GM20000 (cell line): ENCODE measurements at regions not wholly inside any gene's neighbourhood (a gene's known extent, or its start where the extent isn't known, plus 50 kb on each side); places are given as distances from the start of the nearest gene placed in this dataset.

Source experiments
- DNase-seq: peaks from one replicate; pipeline ENCODE4 v3.0.0; 2012; ENCODE audit warnings: low spot score
- CTCF ChIP-seq: IDR thresholded peaks from 2 replicates; pipeline ENCODE4 v1.5.1; 2012; ENCODE audit warnings: mild to moderate bottlenecking, control low read depth; ENCODE audit errors: extremely low read depth, missing control alignments

- no peak for TF ChIP-seq CTCF
- no peak for DNase-seq
Measured at GRCh38 chr9:26145938-26146337, 467.7 kb upstream of the TUSC1 start.

GRCh38 chr9:26142631-26143030, 464.4 kb upstream of the TUSC1 start:
- no peak for TF ChIP-seq CTCF
- DNase-seq = no peak

GRCh38 chr9:26142201-26142600, 464.0 kb upstream of the TUSC1 start:
- no peak for DNase-seq
- no peak for TF ChIP-seq CTCF

- no peak for DNase-seq
- TF ChIP-seq CTCF = no peak
Measured at GRCh38 chr9:26133537-26133936, 455.3 kb upstream of the TUSC1 start.

- no peak for TF ChIP-seq CTCF
Measured at GRCh38 chr9:26132746-26133312, 454.6 kb upstream of the TUSC1 start.

GRCh38 chr9:26131886-26132285, 453.6 kb upstream of the TUSC1 start:
- no peak for TF ChIP-seq CTCF
- DNase-seq = no peak

More at GRCh38 chr9:26132746-26133312, 454.6 kb upstream of the TUSC1 start:
- DNase-seq = no peak

GRCh38 chr9:26129217-26129616, 451.0 kb upstream of the TUSC1 start:
- DNase-seq = no peak
- no peak for TF ChIP-seq CTCF
